ENCODE measurements at regions not wholly inside any gene's neighbourhood (a gene's known extent, or its start where the extent isn't known, plus 50 kb on each side); places are given as distances from the start of the nearest gene placed in this dataset.

GRCh38 chr18:59065684-59066083 lies 74.0 kb upstream of the SEC11C start:
- TF ChIP-seq CTCF (IDR thresholded peaks at IDR 0.05) = no peak
- no peaks in the 10 kb centered on the region for H3K9me3 ChIP-seq
- H3K27ac ChIP-seq = no peak overlapping the region
- WGBS, 3 donors = 93 to 97% (median 95%) methylated on average over 6 of the region's 6 CpGs
- peaks cover 13% of the 10 kb centered on the region for H3K4me1 ChIP-seq
- intact Hi-C loops (cut with DNase I) = no loop called here
- no peaks in the 10 kb centered on the region for H3K27me3 ChIP-seq (ENCODE audit: insufficient read depth in 3 of 3, low read length in 2 of 3)
- DNase-seq (no peak), ATAC-seq (no peak)
- H3K4me3 ChIP-seq = no peak overlapping the region
- H3K36me3 ChIP-seq (ENCODE audit: insufficient read depth in 1 of 2, low read depth in 1 of 2) = no peaks in the 10 kb centered on the region

GRCh38 chr18:59067873-59068272 lies 71.8 kb upstream of the SEC11C start:
- no peaks in the 10 kb centered on the region for H3K9me3 ChIP-seq
- intact Hi-C loops (cut with DNase I) = loop anchor here in 1 of 2 donors (2.0 kb wide), 1 partner anchor 287 kb away; no protein-coding TSS in a partner anchor

GRCh38 chr18:59068276-59069071 lies 71.2 kb upstream of the SEC11C start:
- Histone ChIP-seq H3K4me3 (no peak overlapping the region), H3K9me3 (no peaks in the 10 kb centered on the region), H3K27me3 (ENCODE audit: insufficient read depth in 3 of 3, low read length in 2 of 3) (no peaks in the 10 kb centered on the region), H3K4me1 (peaks cover 6% of the 10 kb centered on the region), H3K27ac (no peak overlapping the region), H3K36me3 (ENCODE audit: insufficient read depth in 1 of 2, low read depth in 1 of 2) (no peaks in the 10 kb centered on the region)
- TF ChIP-seq CTCF (IDR thresholded peaks at IDR 0.05) = no peak
- intact Hi-C loops (cut with DNase I) = loop anchor here in 1 of 2 donors (2.0 kb wide), 1 partner anchor 288 kb away; no protein-coding TSS in a partner anchor
- DNase-seq (no peak), ATAC-seq (peak in 2 of 4 donors; percentile 25 to 29)
- 77 to 87% (median 87%) methylated on average over 12 of the region's 12 CpGs for WGBS, 3 donors

More at GRCh38 chr18:59067873-59068272, 71.8 kb upstream of the SEC11C start:
- Histone ChIP-seq H3K27me3 (ENCODE audit: insufficient read depth in 3 of 3, low read length in 2 of 3) (no peaks in the 10 kb centered on the region), H3K36me3 (ENCODE audit: insufficient read depth in 1 of 2, low read depth in 1 of 2) (no peaks in the 10 kb centered on the region), H3K4me1 (peaks cover 12% of the 10 kb centered on the region), H3K4me3 (no peak overlapping the region), H3K27ac (no peak overlapping the region)
- no peak for DNase-seq
- ATAC-seq = no peak
- WGBS, 3 donors = 60 to 77% (median 72%) methylated on average over 2 of the region's 2 CpGs
- peak; percentile 16 for TF ChIP-seq CTCF (IDR thresholded peaks at IDR 0.05)

- Histone ChIP-seq H3K4me1 (no peaks in the 10 kb centered on the region), H3K4me3 (no peak overlapping the region), H3K27me3 (ENCODE audit: insufficient read depth in 3 of 3, low read length in 2 of 3) (no peaks in the 10 kb centered on the region), H3K27ac (no peak overlapping the region), H3K9me3 (no peaks in the 10 kb centered on the region), H3K36me3 (ENCODE audit: insufficient read depth in 1 of 2, low read depth in 1 of 2) (no peaks in the 10 kb centered on the region)
- WGBS, 3 donors = 28 to 29% (median 28%) methylated on average over 19 of the region's 19 CpGs
- DNase-seq = peak; percentile 82 to 90
- intact Hi-C loops (cut with DNase I) = loop anchor here (1.0 to 10.0 kb wide), 3 partner anchors 289 to 546 kb away; no protein-coding TSS in a partner anchor
- peak; percentile 90 for TF ChIP-seq CTCF (IDR thresholded peaks at IDR 0.05)
- ATAC-seq = peak; percentile 86 to 94 (median 88)
These were observed 69.3 kb upstream of the SEC11C start for GRCh38 chr18:59070181-59070912.

Measured in psoas muscle (tissue), 7 donors.